DOHH2 (cell line): ENCODE measurements at regions not wholly inside any gene's neighbourhood (a gene's known extent, or its start where the extent isn't known, plus 50 kb on each side); places are given as distances from the start of the nearest gene placed in this dataset.

Experiments used
- CTCF ChIP-seq: fragments of 200-600 bp; sonication (generic); IDR thresholded peaks from one replicate; pipeline ENCODE4 v1.5.1; 2014; ENCODE audit warnings: antibody characterized with exemption, mild to moderate bottlenecking, low read depth, low read length; ENCODE audit not compliant: poor library complexity, severe bottlenecking
- EZH2phosphoT487 ChIP-seq: fragments of 200-600 bp; sonication (generic); IDR thresholded peaks from 2 replicates; pipeline ENCODE4 v1.6.1; 2017; ENCODE audit warnings: borderline replicate concordance, mild to moderate bottlenecking, antibody characterized with exemption, low read length, moderate library complexity, mixed read lengths

DNA sequence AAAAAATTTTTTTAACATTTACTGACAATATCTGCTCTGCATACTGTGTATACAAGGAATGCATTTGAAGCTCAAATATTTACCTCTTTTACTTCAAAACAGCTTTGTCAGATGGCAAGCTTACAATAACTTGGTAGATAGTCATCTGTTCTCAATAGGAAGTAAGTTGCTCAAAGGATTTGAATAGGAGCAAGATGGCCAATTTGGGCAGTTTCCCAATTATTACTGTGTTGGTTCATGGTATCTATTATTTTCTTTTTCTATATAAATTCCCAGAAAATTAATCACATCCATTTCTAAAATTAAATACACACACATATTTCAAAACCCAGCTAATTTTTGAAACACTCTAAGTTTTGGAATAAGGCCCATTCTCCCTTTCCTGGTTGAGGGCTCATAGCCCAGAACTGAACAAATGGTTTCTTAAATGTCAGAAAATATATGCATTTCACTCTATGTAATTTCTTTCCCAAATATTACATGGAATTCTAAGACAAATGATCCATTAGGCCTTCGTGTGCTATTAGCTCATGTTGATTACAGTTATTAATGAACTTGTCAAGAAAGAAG, 60.2 kb upstream of the BLTP1 start:
- TF ChIP-seq CTCF (no peak), EZH2phosphoT487 (no peak)
